HFFc6 (cell line): ENCODE measurements at regions not wholly inside any gene's neighbourhood (a gene's known extent, or its start where the extent isn't known, plus 50 kb on each side); places are given as distances from the start of the nearest gene placed in this dataset.

Experiments
- DNase-seq: peaks from one replicate; pipeline ENCODE4 v3.0.0-alpha.2; 2018
- H3K27ac Mint-ChIP-seq: 2 replicates; pipeline ENCODE4 v1.8.0; 2020; ENCODE audit warnings: mild to moderate bottlenecking, mixed read lengths
- H3K27me3 Mint-ChIP-seq: 2 replicates; pipeline ENCODE4 v1.8.0; 2021; ENCODE audit warnings: mild to moderate bottlenecking, moderate library complexity, mixed read lengths; ENCODE audit not compliant: insufficient read depth
- H3K36me3 Mint-ChIP-seq: 2 replicates; pipeline ENCODE4 v1.8.0; 2021; ENCODE audit warnings: low read depth, mixed read lengths
- H3K4me1 Mint-ChIP-seq: 2 replicates; pipeline ENCODE4 v1.8.0; 2020; ENCODE audit warnings: low read depth, mixed read lengths
- H3K4me3 Mint-ChIP-seq: 2 replicates; pipeline ENCODE4 v1.8.0; 2020; ENCODE audit warnings: mild to moderate bottlenecking, moderate library complexity, mixed read lengths
- H3K9me3 Mint-ChIP-seq: 2 replicates; pipeline ENCODE4 v1.8.0; 2020; ENCODE audit warnings: mild to moderate bottlenecking, mixed read lengths
- TF ChIP-seq, protein P1 (sequence below): fragments of 200-600 bp; sonication (generic); IDR thresholded peaks from 2 replicates; pipeline ENCODE4 v1.5.0; 2021; ENCODE audit warnings: antibody characterized with exemption, mild to moderate bottlenecking

DNA sequence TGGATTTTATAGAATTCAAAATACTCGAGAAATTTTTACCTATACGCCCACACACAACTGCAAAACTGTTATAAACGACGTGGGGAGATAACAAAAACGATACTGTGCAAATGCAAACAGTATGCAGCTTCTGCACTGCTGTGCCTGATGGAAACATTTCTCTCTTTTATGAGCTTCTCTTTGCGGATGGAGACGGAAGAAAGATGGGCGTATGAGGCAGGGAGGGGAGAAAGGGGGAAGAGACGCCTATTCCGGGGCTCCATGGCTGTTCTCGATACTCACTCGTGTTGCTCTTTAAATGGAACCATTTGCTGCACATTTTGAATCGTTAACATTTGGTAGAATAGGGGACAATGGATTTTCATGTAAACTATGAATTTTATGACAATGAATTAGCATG lies 69.1 kb upstream of the EXOC2 start:
- no peaks in the 10 kb centered on the region for H3K9me3 Mint-ChIP-seq
- H3K27ac Mint-ChIP-seq: no peak overlapping the region
- peaks cover 9% of the 10 kb centered on the region for H3K27me3 Mint-ChIP-seq
- H3K4me1 Mint-ChIP-seq: peaks cover 20% of the 10 kb centered on the region
- TF ChIP-seq, protein P1, sequence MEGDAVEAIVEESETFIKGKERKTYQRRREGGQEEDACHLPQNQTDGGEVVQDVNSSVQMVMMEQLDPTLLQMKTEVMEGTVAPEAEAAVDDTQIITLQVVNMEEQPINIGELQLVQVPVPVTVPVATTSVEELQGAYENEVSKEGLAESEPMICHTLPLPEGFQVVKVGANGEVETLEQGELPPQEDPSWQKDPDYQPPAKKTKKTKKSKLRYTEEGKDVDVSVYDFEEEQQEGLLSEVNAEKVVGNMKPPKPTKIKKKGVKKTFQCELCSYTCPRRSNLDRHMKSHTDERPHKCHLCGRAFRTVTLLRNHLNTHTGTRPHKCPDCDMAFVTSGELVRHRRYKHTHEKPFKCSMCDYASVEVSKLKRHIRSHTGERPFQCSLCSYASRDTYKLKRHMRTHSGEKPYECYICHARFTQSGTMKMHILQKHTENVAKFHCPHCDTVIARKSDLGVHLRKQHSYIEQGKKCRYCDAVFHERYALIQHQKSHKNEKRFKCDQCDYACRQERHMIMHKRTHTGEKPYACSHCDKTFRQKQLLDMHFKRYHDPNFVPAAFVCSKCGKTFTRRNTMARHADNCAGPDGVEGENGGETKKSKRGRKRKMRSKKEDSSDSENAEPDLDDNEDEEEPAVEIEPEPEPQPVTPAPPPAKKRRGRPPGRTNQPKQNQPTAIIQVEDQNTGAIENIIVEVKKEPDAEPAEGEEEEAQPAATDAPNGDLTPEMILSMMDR: no peak
- no peak for DNase-seq
- no peaks in the 10 kb centered on the region for H3K36me3 Mint-ChIP-seq
- H3K4me3 Mint-ChIP-seq: peak overlapping the region; percentile 87

DNA sequence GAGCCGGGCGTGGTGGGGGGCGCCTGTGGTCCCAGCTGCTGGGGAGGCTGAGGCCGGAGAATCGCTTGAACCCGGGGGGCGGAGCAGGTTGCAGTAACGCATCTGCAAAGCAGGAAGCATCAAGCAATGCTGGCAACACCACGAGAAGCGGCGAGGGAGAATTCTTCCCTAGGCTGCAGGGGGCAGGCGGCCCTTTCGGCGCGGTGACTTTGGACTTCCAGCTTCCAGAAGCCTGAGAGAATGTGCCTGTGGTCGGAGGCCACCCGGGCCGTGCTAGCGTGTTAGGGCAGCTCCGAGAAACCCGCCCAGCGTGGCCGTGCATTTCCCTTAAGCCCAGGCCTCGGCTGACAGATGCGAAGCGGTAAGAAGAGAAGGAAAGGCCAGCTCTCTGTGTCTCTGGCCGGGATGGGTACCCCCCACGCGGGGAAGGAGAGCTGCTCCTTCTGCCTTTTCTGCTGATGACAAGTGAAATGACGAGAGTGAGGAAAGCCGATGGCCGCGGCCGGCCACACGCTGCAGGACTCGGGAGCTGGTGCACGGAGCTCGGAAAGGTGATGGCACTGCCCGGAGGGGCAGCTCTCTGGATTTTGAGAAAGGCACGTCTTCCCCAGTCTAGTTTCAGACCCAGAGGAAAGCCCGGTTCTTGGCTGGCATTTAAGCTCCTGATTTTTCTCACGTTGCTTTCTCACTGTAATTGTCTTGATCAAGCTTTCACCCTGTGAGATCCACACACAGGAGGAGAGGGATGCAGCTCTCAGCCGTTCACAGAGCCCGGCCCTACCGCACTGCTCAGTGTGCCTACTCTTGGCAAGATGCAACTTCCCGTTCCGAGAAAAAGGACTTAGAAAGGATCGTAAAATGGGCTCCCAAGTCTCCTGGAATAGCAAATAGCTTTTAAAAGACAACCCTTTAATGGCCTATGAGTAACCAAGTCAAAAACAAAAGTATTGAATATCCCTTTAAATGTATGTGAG lies 68.3 kb upstream of the EXOC2 start:
- H3K27ac Mint-ChIP-seq: no peak overlapping the region
- DNase-seq: no peak
- no peaks in the 10 kb centered on the region for H3K9me3 Mint-ChIP-seq
- peaks cover 15% of the 10 kb centered on the region for H3K4me1 Mint-ChIP-seq
- peak overlapping the region; percentile 87 for H3K4me3 Mint-ChIP-seq
- H3K36me3 Mint-ChIP-seq: no peaks in the 10 kb centered on the region
- TF ChIP-seq, protein P1: no peak
- peaks cover 13% of the 10 kb centered on the region for H3K27me3 Mint-ChIP-seq

DNA sequence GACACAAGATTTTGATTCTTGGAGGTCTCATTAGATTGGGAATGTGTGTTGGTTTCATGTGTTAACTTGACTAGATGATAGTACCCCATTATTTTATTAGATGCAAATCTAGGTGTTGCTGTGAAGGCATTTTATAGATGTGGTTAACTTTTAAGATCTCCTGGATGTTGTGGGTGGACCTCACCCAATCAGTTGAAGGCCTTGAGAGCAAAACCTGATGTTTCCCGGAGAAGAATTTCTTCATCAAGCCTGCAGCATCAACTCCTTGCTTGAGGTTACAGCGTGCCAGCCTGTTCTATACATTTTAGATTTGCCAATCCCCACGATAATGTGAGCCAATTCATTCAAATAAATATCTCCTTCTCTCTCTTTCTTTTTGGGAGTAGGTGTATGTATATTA lies 66.8 kb upstream of the EXOC2 start:
- no peak overlapping the region for H3K27ac Mint-ChIP-seq
- H3K9me3 Mint-ChIP-seq: no peaks in the 10 kb centered on the region
- no peak overlapping the region for H3K4me3 Mint-ChIP-seq
- H3K4me1 Mint-ChIP-seq: peaks cover 15% of the 10 kb centered on the region
- H3K27me3 Mint-ChIP-seq: peaks cover 18% of the 10 kb centered on the region
- DNase-seq: no peak
- TF ChIP-seq, protein P1: no peak
- H3K36me3 Mint-ChIP-seq: no peaks in the 10 kb centered on the region

DNA sequence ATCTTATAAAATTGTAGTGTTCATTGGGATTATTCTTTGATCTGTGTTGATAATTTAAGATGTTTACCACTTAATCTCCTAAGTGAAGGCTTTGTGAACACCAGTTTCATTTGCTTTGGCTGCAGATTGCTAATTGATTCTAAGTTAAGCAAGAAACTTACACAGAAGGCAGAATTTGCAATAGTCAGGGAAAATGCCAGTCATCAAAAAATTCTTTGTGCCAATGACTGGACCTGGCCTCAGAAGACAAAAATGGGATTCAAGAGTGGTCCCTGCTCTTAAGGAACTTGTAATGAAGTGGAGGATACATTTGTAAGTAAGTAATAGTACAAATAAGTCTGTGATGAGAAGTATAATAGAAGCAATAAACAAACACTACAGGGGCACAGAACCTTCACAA lies 63.3 kb upstream of the EXOC2 start:
- H3K36me3 Mint-ChIP-seq: no peaks in the 10 kb centered on the region
- DNase-seq: no peak
- no peak overlapping the region for H3K27ac Mint-ChIP-seq
- H3K4me1 Mint-ChIP-seq: peaks cover 2% of the 10 kb centered on the region
- H3K27me3 Mint-ChIP-seq: peaks cover 11% of the 10 kb centered on the region
- TF ChIP-seq, protein P1: no peak
- H3K9me3 Mint-ChIP-seq: no peaks in the 10 kb centered on the region
- no peak overlapping the region for H3K4me3 Mint-ChIP-seq

DNA sequence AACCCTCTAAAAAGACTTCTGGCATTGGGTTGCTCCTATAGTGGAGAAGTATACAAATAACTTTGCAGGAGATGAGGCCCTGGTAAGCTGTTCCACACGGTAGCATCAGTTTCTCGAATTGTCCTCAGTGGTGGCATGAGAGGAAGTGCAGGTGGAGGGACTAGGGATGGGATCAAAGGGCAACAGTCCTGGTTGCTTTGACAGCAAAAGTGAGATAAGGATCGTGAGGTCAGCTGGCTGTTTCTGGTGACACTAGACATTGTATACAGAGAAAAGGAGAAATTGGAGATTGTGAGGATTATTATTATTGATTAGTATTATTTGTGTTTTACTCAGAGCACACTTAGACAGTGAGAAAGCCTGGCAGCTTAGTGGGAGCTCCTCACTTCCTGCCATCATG lies 61.3 kb upstream of the EXOC2 start:
- Mint-ChIP-seq H3K27ac (no peak overlapping the region), H3K9me3 (no peaks in the 10 kb centered on the region), H3K27me3 (peaks cover 11% of the 10 kb centered on the region), H3K4me1 (no peaks in the 10 kb centered on the region; the same call in 1 of the 2 replicates), H3K36me3 (no peaks in the 10 kb centered on the region), H3K4me3 (no peak overlapping the region)
- no peak for DNase-seq
- TF ChIP-seq, protein P1: no peak
